GM21723 (cell line): ENCODE measurements at regions not wholly inside any gene's neighbourhood (a gene's known extent, or its start where the extent isn't known, plus 50 kb on each side); places are given as distances from the start of the nearest gene placed in this dataset.

Experiments used
- ATAC-seq: cut with Tn5 transposase; IDR thresholded peaks from one replicate; pipeline ENCODE4 v1.9.1; 2021; ENCODE audit warnings: mild to moderate bottlenecking, moderate library complexity; ENCODE audit not compliant: unreplicated experiment

GRCh38 chr9:28272127-28272526 is 698.8 kb upstream of the C9orf72 start:
- ATAC-seq: no peak

- ATAC-seq: no peak
Observed at GRCh38 chr9:28287455-28287854, 714.2 kb upstream of the C9orf72 start.

- no peak for ATAC-seq
Observed at GRCh38 chr9:28289746-28290145, 716.5 kb upstream of the C9orf72 start.

- no peak for ATAC-seq
Observed at GRCh38 chr9:28293369-28294090, 720.2 kb upstream of the C9orf72 start.

- no peak for ATAC-seq
Observed at GRCh38 chr9:28301281-28301680, 728.0 kb upstream of the C9orf72 start.

GRCh38 chr9:28317745-28318144 is 744.5 kb upstream of the C9orf72 start:
- no peak for ATAC-seq

- no peak for ATAC-seq
Observed at GRCh38 chr9:28318515-28318914, 745.2 kb upstream of the C9orf72 start.

- ATAC-seq: no peak
Observed at GRCh38 chr9:28319981-28320380, 746.7 kb upstream of the C9orf72 start.

- no peak for ATAC-seq
Observed at GRCh38 chr9:28320616-28321015, 747.3 kb upstream of the C9orf72 start.

- no peak for ATAC-seq
Observed at GRCh38 chr9:28329323-28329722, 756.0 kb upstream of the C9orf72 start.

GRCh38 chr9:28332648-28333047 is 759.4 kb upstream of the C9orf72 start:
- ATAC-seq: no peak

- no peak for ATAC-seq
Observed at GRCh38 chr9:28341913-28342312, 768.6 kb upstream of the C9orf72 start.

GRCh38 chr9:28342815-28343338 is 769.6 kb upstream of the C9orf72 start:
- ATAC-seq: no peak

GRCh38 chr9:28363151-28363562 is 789.9 kb upstream of the C9orf72 start:
- ATAC-seq: no peak

GRCh38 chr9:28365020-28365640 is 791.8 kb upstream of the C9orf72 start:
- ATAC-seq: no peak

GRCh38 chr9:28365728-28366127 is 792.4 kb upstream of the C9orf72 start:
- no peak for ATAC-seq

GRCh38 chr9:28378231-28378630 is 805.0 kb upstream of the C9orf72 start:
- ATAC-seq: no peak

- no peak for ATAC-seq
Observed at GRCh38 chr9:28379082-28379481, 805.8 kb upstream of the C9orf72 start.

GRCh38 chr9:28389411-28389810 is 816.1 kb upstream of the C9orf72 start:
- ATAC-seq: no peak

GRCh38 chr9:28394774-28395173 is 821.5 kb upstream of the C9orf72 start:
- ATAC-seq: no peak

- no peak for ATAC-seq
Observed at GRCh38 chr9:28396058-28396457, 822.8 kb upstream of the C9orf72 start.

- no peak for ATAC-seq
Observed at GRCh38 chr9:28407351-28407750, 834.1 kb upstream of the C9orf72 start.
